Astrocyte (in vitro differentiated cells and primary cell): ENCODE measurements at regions not wholly inside any gene's neighbourhood (a gene's known extent, or its start where the extent isn't known, plus 50 kb on each side); places are given as distances from the start of the nearest gene placed in this dataset.

Experiments
- EZH2 ChIP-seq: IDR thresholded peaks from 2 replicates; pipeline ENCODE4 v1.6.1; 2012; ENCODE audit warnings: mild to moderate bottlenecking, low read length, inconsistent platforms; ENCODE audit not compliant: insufficient read depth
- TF ChIP-seq, protein P1 (sequence below): IDR thresholded peaks from 2 replicates; pipeline ENCODE4 v1.5.1; 2011; ENCODE audit warnings: low read depth, mild to moderate bottlenecking, inconsistent platforms, low read length, moderate library complexity; ENCODE audit not compliant: insufficient read depth

DNA sequence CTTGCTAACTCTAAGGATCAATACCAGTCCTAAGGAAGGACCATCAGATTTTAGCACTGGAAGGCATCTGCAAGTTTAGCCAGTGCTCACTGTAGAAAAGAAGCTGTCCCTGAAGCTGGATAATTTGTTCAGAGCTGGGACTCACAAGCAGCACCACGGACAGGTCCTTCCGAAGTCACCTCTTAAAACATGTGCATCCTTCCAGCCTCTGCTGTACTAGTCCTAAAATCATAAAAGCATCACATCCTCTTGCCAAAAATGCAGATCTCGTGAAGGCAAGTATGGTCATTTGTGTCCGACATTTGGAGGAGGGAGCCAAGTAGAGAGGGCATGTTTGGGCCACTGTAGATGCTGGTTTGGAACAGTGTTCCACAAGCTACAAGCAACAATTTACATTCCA, 506.9 kb downstream of the RBFOX1 start:
- no peak for TF ChIP-seq EZH2
- TF ChIP-seq, protein P1, sequence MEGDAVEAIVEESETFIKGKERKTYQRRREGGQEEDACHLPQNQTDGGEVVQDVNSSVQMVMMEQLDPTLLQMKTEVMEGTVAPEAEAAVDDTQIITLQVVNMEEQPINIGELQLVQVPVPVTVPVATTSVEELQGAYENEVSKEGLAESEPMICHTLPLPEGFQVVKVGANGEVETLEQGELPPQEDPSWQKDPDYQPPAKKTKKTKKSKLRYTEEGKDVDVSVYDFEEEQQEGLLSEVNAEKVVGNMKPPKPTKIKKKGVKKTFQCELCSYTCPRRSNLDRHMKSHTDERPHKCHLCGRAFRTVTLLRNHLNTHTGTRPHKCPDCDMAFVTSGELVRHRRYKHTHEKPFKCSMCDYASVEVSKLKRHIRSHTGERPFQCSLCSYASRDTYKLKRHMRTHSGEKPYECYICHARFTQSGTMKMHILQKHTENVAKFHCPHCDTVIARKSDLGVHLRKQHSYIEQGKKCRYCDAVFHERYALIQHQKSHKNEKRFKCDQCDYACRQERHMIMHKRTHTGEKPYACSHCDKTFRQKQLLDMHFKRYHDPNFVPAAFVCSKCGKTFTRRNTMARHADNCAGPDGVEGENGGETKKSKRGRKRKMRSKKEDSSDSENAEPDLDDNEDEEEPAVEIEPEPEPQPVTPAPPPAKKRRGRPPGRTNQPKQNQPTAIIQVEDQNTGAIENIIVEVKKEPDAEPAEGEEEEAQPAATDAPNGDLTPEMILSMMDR, result no peak
